A172 (cell line): ENCODE measurements at regions not wholly inside any gene's neighbourhood (a gene's known extent, or its start where the extent isn't known, plus 50 kb on each side); places are given as distances from the start of the nearest gene placed in this dataset.
"Not testable (repeated sequence)": the region's sequence is repeated elsewhere in the genome, so short reads cannot be mapped to it uniquely, and the experiment has no call there.

Experiments used
- DNase-seq: peaks from one replicate; pipeline ENCODE4 v3.0.0-alpha.2; 2015; ENCODE audit warnings: low spot score

DNA sequence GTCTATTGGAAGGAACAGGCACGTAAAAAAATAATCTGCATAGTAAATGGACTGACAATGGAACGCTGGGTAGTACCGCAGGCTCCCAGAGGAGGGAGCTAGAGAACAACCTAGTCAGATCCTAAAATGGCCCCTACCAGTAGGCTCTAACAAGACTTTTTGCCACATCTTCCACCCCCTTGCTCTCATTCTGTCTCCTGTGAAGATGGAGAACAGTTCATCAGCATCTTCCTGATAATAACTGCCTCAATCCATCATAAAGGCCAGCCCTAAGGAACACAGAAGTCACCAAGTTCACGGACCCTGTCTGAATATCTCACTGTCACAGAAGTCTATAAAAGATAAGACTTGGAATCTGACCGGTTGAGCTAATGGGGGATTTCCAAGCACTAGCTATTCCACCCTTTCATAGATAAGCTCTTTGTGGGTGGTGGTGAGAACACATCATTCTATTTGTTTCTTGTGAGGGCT lies 133.4 kb downstream of the SLC1A3 start:
- peak; percentile 85 for DNase-seq

DNA sequence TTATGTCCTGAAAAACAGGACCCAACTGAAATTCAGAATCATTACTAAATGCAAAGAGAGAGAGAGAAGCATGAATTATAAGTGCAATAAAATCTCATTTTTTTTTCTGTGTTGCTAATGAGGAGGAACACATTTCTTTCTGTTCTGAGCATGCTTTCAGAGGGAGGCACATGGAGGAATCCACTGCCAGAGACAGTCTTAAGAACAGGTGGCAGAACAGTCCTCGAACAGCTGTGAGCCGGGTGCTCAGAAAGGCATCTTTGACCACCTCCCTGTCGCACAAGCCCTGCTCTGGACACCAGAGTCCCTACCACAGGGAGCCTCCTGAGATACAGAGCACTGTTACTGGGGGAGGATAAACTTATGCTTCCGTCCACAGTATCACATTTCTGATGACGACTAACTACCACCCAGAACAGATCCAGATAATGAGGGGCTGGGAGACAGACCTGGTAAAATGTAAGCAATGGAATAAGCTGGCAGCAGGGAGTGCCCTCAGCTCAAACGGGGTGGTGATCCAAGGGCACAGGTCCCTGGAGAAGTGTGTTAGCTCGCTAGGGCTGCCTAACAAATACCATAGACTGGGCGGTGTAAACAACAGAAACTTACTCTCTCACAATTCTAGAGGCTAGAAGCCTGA lies 134.0 kb downstream of the SLC1A3 start:
- no peak for DNase-seq

DNA sequence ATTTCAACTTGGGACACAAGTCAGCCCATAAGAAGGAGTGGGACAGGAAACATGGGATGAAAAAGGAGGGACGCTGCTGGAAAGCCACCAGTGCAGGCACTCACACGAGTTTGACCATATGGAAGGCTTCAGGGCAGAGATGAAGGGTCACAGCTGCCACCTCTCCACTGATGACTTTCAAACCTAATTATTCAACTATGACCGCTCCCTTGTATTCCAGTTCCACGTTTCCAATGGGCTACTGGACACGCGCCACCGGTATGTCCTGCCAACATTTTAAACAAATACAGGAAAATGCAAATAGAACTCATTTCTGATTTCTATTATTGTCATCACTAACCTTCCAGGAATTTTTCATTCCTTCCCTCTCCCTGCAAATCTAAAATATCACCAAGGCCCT lies 134.7 kb downstream of the SLC1A3 start:
- DNase-seq: no peak

DNA sequence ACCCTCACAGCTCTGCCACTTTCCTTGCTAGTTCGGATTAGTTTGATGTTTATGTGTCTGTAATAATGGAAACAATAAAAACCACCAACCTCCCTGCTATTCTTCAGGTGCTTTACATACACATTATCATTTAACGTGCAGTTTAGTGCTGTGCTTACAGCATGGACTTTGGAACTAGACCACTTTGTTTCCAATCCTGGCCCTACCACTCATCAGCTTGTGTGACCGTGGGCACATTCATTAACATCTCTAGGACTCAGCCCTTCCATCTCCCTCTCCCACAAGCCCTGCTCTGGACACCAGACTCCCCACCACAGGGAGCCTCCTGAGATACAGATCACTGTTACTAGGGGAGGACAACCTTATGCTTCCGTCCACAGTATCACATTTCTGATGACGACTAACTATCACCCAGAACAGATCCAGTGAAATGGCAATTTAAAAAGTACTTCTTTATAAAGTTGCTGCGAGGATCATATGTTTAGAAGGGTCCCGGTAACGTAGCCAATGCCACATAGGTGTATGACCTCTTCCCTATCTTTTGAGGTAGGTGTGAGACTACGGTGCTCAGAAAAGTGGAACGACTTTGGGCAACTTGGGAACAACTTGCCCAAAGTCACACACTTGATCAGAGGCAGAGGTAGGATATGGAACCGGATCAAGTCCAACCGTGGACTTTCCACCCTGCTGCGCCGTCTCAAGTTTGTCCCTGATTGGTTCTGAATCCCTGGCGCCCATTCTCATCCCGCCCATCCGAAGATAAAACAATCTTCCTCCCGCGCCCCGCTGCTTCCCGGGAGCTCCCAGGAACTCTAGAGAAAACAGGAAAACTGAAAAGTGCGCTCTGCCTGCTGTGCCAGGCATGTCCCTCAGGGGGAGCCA lies 132.4 kb upstream of the NIPBL start:
- DNase-seq: peak; percentile 74

DNA sequence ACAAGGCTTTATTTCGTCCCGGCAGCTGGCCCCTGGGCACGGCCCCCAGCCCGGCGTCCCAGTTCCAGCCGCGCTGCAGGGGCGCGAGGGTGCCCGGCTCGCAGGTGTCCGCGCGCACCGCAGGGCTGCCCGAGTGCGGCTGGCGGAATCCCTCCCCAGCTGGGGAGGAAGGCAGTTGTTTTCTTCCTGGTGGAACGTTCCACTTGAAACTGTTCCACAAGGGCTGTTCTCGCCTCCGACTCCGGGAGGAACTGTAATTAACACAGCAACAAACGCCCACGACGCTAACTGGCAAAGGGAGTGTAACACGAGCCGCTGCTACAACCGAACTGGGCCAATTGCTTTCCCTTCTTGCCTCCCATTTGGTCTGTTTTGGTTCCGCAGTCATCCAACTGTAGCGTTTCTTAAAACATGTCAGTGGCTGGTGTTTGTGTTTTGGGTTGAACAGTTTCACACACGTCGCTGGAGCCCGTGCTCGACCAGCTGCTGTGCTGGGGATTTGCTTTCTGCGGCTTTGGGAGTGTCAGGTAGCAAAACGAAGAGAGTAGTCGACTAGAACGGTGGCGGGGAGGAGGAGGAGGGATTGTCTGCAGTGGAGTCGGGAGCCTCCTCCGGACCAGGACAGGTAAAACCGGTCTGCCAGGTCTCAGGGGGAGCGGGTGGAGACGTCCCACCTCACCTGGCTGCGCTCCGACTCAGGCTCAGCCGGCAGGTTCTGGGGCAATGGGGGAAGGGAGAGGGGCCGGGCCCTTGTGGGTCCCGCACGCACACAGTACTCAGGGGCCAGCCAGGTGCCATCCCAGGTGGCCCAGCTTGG lies 131.6 kb upstream of the NIPBL start:
- DNase-seq: peak; percentile 32

DNA sequence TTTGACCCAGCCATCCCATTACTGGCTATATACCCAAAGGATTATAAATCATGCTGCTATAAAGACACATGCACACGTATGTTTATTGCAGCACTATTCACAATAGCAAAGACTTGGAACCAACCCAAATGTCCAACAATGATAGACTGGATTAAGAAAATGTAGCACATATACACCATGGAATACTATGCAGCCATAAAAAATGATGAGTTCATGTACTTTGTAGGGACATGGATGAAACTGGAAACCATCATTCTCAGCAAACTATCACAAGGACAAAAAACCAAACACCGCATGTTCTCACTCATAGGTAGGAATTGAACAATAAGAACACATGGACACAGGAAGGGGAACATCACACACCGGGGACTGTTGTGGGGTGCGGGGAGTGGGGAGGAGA lies 128.8 kb upstream of the NIPBL start:
- not testable (repeated sequence) for DNase-seq

DNA sequence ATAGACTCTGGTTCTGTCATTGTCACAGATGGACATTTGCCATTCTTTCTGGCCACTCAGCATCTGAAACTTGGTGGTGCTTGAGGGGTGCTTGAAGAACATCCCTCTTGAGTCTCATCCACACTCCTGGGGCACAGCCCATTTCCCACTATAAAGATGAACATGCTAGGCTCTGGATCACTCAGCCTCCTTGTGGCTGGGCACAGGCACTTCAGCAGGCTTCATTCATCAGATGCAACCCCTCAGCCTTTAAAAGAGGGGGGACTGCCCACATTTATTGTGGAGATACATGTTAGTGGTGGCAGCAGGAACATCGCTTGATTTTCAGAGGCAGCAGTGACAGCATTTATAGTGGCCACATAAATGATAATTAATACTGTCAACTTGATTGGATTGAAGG lies 124.7 kb upstream of the NIPBL start:
- DNase-seq: no peak

DNA sequence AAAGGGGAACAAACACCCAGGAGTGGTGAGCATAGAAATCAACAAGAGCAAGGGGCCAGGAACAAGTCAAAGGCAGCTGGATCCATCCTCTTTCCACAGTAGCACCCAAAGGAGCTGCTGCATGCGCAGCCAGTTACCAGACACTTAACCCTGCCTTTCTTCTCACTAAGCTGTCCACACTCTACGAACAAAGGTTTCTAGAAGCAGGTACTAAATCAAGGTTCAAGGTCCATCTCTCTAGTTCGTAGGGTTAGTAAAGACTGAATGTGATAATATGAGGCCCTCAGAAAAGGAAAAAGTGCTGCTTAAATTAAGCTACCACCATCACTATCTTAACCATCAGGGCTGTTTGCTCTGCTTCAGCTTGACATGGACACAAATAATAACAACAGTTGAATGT lies 121.2 kb upstream of the NIPBL start:
- DNase-seq: no peak

DNA sequence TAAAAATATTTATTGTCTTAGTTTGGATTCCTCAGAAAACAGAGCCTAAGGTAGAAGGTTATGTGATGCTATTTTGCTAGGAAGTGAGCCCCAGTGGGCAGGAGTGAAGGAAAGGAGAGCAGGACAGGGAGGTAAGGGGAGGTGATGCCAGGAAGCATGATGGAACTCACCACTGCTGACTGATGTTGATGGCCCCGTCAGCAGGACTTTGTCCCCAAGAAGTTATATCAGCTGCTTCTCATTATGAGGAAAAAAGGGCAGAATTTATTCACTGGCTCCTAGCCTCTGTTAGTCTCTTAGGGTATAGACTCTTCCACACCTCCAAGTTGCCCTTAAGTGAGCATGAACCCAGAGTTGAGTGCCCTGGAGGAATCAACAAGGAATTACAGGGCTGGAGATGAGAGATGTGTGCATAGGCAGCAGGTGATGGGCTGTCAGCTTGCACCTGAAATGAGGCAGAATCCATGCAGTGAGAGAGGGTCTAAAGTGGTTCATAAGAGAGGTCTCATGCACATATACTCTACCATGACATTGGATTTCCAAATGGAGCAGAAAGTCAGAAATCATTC lies 120.6 kb upstream of the NIPBL start:
- DNase-seq: no peak

DNA sequence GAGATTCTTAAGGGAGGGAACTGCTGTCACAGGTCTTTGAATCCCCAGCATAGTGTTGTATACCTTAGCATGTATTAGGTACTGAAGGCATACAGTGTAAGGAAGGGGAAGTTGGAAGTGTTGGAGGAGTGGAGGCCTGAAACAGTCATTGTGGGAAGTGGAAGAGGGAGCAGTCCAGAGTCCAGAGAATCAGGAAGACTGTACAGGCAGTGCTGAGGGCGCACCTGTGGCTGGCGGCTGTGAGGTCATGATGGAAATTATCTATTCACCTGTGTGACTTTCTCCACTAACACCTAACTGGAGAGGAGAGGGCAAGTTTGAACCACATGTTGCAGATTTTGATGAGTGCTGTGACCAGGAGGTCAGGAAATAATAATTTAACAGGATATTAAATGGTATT lies 119.7 kb upstream of the NIPBL start:
- DNase-seq: no peak

DNA sequence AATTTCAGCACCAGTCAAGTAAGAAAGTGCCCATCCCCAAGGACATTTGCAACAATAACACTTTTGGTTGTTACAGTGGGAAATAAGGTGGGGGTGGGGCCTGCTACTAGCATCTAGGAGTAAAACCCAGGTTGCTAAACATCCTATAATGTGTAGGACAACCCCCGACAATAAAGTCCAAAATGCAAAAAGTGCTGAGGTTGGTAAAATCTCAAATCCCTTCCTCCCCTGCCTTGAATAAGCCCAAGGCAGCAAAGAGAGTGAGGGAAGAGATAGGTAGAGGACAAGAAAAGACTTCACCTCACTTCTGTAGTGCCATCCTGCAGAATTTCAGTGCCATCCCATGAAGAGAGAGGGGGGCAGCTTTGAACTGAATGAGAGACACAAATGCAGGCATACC lies 117.5 kb upstream of the NIPBL start:
- no peak for DNase-seq

DNA sequence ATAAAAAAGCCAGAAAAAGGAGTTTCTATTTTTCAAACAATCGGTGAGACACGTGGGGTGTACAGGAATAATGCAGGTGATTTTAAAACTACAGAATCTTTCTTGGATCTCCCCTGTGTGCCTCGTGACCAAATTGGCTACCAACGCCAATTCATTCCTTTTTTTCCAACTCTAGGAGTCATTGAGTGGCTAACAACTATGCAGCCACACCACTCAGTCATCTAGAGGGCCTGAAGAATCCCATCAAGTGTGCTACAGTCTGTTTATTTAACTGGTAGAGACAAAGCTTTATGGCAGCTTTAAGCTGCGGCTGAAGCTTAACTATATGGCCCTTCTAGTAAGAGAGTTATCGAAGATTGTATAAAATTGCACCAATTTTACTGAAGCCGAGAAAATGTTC lies 113.1 kb upstream of the NIPBL start:
- no peak for DNase-seq

DNA sequence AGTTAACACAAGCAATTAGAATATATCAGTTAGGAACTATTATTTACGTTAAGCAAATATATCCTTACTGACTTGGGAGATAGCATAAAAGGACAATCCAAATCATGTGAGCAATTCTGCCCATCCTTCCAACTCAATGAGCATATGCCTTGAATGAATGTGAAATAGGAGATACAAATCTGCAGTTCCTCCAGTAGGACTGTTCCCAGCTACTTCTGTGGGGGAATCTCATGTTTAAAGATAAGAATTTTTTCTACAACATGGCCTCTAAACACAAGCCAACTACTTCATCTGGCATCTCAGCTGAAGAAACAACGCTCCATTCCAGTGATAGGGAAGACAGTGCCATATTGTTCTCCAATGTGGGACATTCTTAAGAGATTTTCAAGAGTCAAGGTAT lies 110.7 kb upstream of the NIPBL start:
- DNase-seq: no peak

DNA sequence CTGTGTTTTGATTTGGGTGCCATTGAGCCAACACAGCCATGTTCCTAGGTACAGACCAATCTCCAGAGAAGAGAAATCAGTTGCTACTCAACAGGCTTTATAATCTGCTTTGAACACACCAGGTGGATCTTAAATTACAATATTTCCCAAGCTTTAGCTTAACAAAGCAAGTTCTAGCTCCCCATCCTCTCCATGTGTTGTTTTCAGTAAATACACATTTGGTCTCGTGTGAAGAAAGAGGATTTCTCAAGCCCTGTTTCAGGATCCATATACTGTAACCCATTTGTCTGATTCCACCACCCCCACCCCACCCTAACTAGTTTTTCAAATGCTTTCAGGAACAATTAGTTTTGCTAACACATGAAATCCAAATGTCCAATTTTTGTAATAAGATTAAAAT lies 109.6 kb upstream of the NIPBL start:
- no peak for DNase-seq

DNA sequence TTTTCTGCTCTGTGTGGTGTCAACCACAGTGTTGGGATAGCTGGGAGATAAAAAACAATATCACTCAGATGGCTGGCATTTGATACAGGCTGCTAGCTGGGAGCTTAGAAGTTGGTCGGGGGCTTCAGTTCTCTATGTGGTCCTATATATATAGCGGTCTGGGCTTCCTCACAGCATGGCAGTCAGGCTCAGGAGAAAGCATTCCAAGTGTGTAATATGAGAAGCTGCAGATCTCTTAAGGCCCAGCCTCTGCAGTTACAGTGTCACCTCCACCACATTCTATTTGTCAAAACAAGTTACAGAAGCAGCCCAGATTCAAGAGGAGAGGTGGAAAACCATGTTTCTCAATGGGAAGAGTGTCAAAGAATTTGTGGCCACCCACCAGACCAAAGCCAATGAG lies 108.1 kb upstream of the NIPBL start:
- no peak for DNase-seq

DNA sequence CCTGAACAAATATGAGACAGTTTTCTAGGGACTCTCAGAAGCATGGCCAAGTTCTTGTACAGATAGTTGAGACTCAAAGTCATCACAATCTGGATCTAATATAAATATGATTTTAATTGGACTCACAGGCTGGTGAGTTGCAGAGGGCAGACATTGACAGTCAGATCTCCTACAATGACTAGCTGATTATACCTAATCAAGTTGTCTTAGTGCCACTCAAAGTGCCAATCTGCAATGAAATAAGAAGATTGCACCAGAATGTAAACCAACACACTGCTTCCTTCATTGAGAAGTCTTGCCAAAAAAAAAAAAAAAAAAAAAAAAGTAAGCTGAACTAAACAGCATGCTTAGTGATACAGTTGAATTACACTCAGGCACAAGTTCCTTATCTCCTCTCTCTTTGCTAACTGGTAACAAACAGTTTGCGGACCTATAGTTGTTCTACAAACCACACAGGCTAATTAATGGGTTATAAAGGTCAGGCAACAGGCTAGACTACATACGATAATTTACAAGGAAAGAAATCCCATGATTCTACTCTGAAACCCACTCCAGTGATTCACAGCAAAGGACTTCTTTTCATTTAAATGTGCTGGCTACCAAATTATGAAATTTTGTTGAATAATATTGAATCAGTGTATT lies 107.3 kb upstream of the NIPBL start:
- DNase-seq: no peak

DNA sequence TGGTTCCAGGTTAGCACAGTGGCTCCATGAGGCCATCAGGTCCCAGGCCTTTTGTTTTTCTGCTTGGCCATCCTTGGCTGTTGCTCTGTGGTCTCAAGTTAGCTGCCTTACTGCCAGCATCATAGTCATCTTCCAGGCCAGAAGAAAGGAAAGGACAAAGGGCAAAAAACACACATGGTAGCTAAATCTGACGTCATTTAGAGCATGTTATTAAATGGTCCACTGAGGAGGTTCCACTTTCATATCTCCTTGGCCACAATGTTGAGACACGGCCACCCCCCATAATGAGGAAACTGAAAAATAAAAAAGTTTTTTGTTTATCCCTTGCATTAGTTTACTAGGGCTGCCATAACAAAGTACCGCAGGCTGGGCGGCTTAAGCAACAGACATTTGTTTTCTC lies 106.4 kb upstream of the NIPBL start:
- no peak for DNase-seq

DNA sequence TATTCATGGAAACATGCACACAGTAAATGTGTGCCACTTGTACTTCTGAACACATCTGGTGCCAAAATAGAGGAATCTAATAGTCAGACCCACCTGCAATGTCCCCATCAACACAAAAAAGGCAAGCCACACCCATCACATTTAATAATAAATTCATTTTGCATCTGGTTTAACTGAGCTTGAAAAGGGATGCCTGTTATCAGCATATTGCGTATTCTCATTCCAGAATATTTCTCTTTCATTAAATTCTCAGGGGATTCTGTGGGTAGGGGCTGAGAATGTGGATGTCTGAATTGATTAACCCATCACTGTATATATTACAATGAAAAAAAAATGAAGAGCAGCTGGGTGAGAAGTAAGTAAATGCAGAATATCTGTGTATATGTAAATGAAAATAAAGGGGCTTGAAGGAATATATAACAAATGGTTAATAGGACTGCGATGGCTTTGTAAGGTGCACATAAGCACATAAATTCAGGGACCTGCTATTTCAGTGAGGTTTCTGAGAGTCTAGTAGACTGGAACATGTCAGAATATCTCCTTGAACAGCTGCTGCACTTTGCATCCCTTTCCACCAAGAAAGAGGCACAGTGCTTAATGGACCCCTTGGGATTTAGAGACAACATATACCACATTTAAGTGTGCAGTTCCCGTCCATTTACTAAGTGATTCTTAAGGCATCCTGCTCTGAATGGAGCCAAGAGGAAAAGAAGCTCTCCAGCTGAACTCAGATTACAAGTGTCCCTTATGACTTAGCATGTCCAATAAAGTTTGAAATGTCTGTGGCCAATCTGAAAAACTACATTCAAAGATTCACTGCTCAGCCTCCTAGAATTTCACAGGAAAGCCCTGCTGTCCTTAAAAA lies 104.1 kb upstream of the NIPBL start:
- no peak for DNase-seq

DNA sequence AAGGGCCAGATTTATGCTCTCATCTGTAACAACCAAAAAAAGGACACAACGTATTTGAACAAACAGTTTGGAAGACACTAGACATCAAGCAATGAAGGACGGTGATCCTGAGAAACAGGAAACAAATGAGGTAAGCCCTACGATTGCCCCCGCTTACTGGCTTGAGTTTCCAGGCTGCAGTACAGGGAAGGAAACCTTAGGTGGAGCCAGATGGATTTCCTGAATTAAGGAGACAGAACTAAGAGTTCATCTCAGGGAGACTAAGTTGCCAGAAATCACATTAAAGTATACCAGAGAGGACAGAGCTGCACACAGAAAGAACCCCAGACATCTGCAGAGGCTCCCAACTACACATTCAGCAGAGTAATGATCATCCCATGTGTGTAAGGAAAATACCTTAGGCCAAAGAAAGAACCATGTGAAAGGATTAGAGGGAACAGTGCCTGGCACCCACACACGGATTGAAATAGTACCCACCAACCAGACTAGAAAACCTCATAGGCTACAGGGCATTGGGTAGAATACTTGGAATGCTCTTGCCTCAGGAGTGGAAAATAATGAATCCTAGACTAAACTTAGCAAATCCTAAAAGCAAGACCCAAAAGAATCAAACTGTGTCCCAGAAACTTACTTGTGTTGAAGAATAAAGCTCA lies 99.3 kb upstream of the NIPBL start:
- peak; percentile 16 for DNase-seq

DNA sequence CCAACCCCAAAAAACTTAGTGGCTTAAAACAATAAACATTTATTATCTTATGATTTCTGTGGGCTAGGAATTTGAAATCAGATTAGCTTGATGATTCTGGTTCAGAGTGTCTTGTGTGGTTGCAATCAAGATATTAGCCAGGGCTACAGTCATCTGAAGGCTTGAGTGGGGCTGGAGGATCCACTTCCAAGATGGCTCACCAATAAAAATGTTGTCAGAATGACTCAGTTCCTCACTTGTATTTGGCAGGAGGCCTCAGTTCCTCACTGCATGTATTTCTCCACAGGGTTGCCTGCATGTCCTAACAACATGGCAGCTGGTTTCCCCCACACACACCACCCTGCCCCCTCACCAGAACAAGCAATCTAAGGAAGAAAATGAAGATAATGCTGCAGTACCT lies 98.2 kb upstream of the NIPBL start:
- no peak for DNase-seq
